Dendritic cell treated with granulocyte-macrophage colony-stimulating factor and Interleukin-4, amounts not matched to agents 40 ng/mL and 50 ng/mL, for 4 days (primary cell): ENCODE measurements at regions not wholly inside any gene's neighbourhood (a gene's known extent, or its start where the extent isn't known, plus 50 kb on each side); places are given as distances from the start of the nearest gene placed in this dataset.

ENCODE experiments used
- H3K27ac Mint-ChIP-seq: one replicate; pipeline ENCODE4 v1.8.0; 2022; ENCODE audit warnings: mild to moderate bottlenecking, mixed read lengths
- H3K27me3 Mint-ChIP-seq: one replicate; pipeline ENCODE4 v1.8.0; 2022; ENCODE audit warnings: mild to moderate bottlenecking, mixed read lengths
- H3K36me3 Mint-ChIP-seq: one replicate; pipeline ENCODE4 v1.8.0; 2022; ENCODE audit warnings: low read depth, mixed read lengths
- H3K4me1 Mint-ChIP-seq: one replicate; pipeline ENCODE4 v1.8.0; 2022; ENCODE audit warnings: low read depth, mixed read lengths
- H3K4me3 Mint-ChIP-seq: one replicate; pipeline ENCODE4 v1.8.0; 2022; ENCODE audit warnings: mild to moderate bottlenecking, moderate library complexity, mixed read lengths
- H3K9me3 Mint-ChIP-seq: one replicate; pipeline ENCODE4 v1.8.0; 2022; ENCODE audit warnings: mixed read lengths
- intact Hi-C: fragments of 100-400 bp; cut with micrococcal nuclease; formaldehyde crosslinking; loops from one replicate; pipeline ENCODE4 v1.15.0; 2022

DNA sequence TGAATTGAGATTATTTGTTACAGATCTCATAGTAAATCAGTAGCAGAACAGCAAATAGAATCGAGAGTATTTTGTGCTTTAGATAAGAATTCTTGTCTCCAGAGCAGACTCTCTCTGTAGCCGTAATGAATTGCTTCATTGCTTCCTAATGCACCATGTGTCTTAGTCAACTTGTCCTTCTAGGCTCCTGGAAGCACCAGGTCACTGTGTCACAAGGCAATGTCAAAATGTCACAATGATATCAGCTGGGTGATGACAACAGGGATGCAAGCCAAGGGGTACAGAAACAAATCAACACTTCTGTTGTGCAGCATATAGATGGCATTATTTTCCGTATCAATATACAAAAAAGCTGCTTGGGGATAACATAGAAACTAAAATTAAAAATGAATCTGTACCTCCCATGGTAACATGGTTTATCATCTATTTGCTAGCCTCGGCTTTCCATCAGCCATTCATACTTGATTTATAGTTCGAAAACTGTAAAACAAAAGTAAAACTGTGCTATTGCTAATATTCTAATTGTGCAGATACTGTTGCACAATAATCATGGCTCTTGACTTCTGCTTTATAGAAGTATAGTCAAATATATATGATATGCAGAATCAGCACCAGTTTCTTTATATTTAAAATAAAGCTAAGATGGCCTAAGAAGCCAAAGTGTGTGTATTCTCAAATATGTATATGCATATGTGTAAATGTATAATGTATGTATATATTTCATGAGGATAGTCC, 435.9 kb upstream of the TLE4 start:
- no peaks in the 10 kb centered on the region for H3K4me1 Mint-ChIP-seq
- intact Hi-C loops: loop anchor here (10.0 kb wide), 2 partner anchors 119 to 429 kb away; no protein-coding TSS in a partner anchor
- H3K27ac Mint-ChIP-seq: no peak overlapping the region

DNA sequence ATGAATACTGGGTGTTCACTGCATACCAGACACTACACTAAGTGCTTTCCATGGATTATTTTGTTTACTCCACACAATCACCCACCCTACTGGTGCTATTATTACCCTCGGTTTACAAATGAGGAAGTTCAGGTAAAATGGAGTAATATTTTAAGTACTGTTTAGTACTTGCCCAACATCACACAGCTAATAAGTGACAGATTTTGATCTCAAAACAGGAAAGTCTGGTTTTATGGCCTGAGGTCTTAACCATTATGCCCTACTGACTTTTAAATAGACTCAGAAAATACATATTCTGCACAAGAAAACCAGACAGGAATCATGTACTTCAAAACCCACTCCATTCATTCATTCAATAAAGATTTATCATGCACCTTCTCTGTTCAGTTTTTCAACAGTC, 431.0 kb upstream of the TLE4 start:
- Mint-ChIP-seq H3K4me3 (no peak overlapping the region), H3K27ac (no peak overlapping the region), H3K9me3 (peaks cover 7% of the 10 kb centered on the region), H3K27me3 (no peaks in the 10 kb centered on the region), H3K36me3 (no peaks in the 10 kb centered on the region), H3K4me1 (peaks cover 5% of the 10 kb centered on the region)
- intact Hi-C loops: no loop called here

More for the DNA sequence above, 435.9 kb upstream of the TLE4 start:
- H3K27me3 Mint-ChIP-seq: no peaks in the 10 kb centered on the region
- H3K9me3 Mint-ChIP-seq: no peaks in the 10 kb centered on the region
- H3K36me3 Mint-ChIP-seq: no peaks in the 10 kb centered on the region
- no peak overlapping the region for H3K4me3 Mint-ChIP-seq

DNA sequence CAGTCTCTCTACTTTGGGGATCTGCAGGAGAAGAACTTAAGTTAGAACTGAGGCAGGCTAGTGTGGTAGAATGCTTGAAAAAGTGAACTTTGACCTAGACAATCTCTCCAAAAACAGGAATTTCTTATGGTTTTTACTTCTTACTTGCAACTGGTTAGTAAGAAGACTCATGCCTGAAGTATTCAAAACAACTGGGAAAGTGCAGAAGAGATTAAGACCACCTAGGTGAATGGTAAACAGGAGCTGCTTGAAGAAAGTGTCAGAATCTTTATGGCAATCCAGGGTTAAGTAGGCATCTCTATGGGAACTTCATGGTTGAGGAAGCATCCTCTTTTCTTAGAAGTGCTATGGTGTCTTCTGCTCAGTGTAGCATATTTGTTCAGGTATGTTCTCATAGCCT, 428.6 kb upstream of the TLE4 start:
- intact Hi-C loops: no loop called here
- Mint-ChIP-seq H3K9me3 (peaks cover 8% of the 10 kb centered on the region), H3K27ac (no peak overlapping the region), H3K4me3 (no peak overlapping the region), H3K36me3 (no peaks in the 10 kb centered on the region), H3K27me3 (no peaks in the 10 kb centered on the region), H3K4me1 (peaks cover 5% of the 10 kb centered on the region)

DNA sequence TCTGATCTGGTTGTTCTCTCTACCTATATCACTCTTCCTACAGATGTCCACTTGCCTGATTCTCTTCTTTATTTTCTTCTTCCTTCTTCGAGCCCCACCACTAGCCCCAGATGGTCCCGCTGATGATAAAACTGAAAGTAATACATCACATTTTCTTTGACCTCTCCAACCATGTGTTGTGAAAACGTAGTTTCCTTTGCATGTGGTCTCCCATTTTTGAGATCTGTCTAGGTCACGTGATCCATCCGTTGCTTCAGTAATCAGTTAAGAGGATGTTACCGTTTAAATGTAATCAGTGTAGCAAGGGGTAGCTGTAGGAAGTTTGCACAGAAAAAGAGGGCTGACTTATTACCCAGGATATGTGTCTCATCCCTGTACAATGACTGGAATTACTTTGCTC, 426.3 kb upstream of the TLE4 start:
- H3K27me3 Mint-ChIP-seq: no peaks in the 10 kb centered on the region
- intact Hi-C loops: no loop called here
- no peak overlapping the region for H3K27ac Mint-ChIP-seq
- H3K4me1 Mint-ChIP-seq: peaks cover 5% of the 10 kb centered on the region
- no peak overlapping the region for H3K4me3 Mint-ChIP-seq
- H3K36me3 Mint-ChIP-seq: no peaks in the 10 kb centered on the region
- H3K9me3 Mint-ChIP-seq: peaks cover 8% of the 10 kb centered on the region

DNA sequence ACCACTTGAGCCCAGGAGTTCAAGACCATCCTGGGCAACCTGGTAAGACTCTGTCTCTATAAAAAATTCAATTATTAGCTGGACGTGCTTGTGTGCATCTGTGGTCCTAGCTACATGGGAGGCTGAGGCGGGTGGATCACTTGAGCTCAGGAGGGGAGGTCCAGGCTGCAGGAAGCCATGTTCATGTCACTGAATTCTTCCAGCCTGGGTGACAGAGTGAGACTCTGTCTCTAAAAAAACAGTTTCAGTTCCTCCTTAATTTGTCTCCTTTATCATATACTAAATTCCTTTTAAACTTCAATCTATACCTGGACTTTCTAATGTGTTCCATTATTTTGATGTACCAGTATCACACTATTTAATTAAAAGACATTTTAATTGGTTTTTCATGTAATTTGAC, 422.2 kb upstream of the TLE4 start:
- H3K27me3 Mint-ChIP-seq: no peaks in the 10 kb centered on the region
- no peak overlapping the region for H3K27ac Mint-ChIP-seq
- no peaks in the 10 kb centered on the region for H3K36me3 Mint-ChIP-seq
- H3K4me1 Mint-ChIP-seq: peaks cover 5% of the 10 kb centered on the region
- intact Hi-C loops: no loop called here
- H3K9me3 Mint-ChIP-seq: peaks cover 8% of the 10 kb centered on the region
- H3K4me3 Mint-ChIP-seq: no peak overlapping the region

DNA sequence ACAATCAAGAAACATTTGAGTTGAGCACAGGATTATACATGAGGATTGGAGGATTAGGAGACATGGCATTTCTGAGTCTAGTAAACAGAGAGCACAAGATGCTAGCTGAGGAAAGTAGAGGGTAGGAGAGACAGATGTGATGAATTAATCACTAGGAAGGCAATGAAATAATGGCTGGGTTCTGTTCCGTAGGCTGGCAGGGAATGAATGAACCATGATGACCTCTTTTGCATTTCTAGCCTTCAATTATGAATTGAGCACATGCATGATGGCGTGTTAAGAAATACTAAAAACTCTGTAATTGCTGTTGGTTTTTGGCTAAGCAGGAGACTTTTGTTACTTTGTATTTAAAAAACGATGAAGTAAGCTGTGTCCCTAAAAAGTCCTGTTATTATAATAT, 420.0 kb upstream of the TLE4 start:
- no peaks in the 10 kb centered on the region for H3K27me3 Mint-ChIP-seq
- H3K27ac Mint-ChIP-seq: no peak overlapping the region
- H3K4me1 Mint-ChIP-seq: no peaks in the 10 kb centered on the region
- H3K9me3 Mint-ChIP-seq: no peaks in the 10 kb centered on the region
- no peak overlapping the region for H3K4me3 Mint-ChIP-seq
- H3K36me3 Mint-ChIP-seq: no peaks in the 10 kb centered on the region
- intact Hi-C loops: no loop called here

DNA sequence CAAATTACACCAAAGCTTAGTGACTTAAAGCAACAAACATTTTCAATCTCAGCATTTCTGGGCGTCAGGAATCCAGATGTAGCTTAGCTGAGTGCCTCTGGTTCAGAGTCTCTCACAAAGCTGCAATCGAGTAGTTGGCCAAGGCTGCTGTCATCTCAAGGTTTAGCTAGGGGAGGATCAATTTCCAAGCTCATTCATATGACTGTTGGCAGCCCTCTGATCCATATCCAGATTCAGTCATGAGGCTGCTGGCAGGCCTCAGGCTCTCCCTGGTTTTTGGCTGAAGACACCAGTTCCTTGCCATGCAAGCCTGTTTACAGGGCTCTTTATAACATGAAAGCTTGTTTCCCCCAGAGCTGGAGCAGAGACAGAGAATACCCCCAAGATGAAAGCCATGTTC, 419.5 kb upstream of the TLE4 start:
- intact Hi-C loops: no loop called here
- H3K36me3 Mint-ChIP-seq: no peaks in the 10 kb centered on the region
- H3K4me1 Mint-ChIP-seq: no peaks in the 10 kb centered on the region
- no peak overlapping the region for H3K27ac Mint-ChIP-seq
- no peaks in the 10 kb centered on the region for H3K27me3 Mint-ChIP-seq
- H3K9me3 Mint-ChIP-seq: no peaks in the 10 kb centered on the region
- no peak overlapping the region for H3K4me3 Mint-ChIP-seq

DNA sequence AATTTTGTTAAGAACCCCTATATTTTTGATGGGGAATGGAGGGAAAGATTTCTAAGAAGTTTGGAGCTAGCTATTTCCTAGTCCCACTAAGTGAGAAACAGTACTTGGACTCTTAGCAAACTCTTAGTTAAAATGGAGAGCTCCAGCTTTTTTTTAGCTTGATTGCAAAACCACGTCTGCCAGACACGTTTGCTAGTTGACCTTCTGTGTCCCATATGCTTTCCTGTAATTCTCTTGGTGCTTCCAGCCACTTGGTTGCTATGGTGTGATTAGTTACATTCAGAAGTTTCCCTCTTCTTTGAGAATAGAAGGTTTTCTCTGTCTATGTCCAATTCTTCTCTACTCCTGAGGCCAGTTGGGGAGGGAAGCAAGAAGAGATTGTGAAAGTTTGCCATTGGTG, 417.0 kb upstream of the TLE4 start:
- H3K4me3 Mint-ChIP-seq: no peak overlapping the region
- no peaks in the 10 kb centered on the region for H3K9me3 Mint-ChIP-seq
- H3K27me3 Mint-ChIP-seq: no peaks in the 10 kb centered on the region
- no peak overlapping the region for H3K27ac Mint-ChIP-seq
- no peaks in the 10 kb centered on the region for H3K36me3 Mint-ChIP-seq
- intact Hi-C loops: no loop called here
- no peaks in the 10 kb centered on the region for H3K4me1 Mint-ChIP-seq

DNA sequence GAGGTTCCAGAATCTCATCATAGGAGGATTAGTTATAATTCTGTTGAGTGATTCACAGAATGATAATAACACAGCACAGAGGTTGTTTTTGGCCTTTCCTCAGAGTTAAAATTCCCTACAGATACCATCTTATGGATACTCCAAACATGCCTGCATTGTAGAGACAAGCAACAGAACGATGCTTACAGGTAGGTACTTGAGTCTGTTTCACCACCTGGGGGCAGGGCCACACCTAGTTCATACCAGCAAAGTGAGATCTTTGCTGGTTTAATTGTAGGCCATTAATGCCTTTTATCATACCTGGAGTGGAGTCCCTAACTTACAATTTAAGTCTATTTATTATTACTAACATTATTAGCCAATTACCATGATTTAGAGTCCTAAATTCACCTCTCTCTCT, 416.5 kb upstream of the TLE4 start:
- Mint-ChIP-seq H3K4me3 (no peak overlapping the region), H3K27me3 (no peaks in the 10 kb centered on the region), H3K9me3 (no peaks in the 10 kb centered on the region), H3K4me1 (no peaks in the 10 kb centered on the region), H3K36me3 (no peaks in the 10 kb centered on the region), H3K27ac (no peak overlapping the region)
- intact Hi-C loops: no loop called here

DNA sequence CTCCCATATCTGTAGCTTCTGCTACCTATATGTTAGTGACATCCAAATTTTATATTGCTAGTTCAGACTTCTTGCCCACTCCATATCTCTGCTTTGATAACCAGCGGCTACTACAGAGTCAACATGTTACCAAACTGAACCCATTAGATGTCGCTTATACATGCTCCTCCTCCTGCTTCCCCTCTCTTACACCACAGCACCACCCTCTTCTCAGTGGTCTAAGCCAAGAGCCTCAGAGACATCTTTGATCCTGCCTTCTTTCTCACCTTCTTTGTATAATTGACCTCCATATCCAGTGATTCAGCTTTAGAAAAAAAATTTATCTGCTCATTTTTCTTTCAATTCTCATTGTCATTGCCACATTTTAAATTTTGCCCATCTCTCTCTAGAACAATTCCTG, 408.2 kb upstream of the TLE4 start:
- H3K27me3 Mint-ChIP-seq: no peaks in the 10 kb centered on the region

DNA sequence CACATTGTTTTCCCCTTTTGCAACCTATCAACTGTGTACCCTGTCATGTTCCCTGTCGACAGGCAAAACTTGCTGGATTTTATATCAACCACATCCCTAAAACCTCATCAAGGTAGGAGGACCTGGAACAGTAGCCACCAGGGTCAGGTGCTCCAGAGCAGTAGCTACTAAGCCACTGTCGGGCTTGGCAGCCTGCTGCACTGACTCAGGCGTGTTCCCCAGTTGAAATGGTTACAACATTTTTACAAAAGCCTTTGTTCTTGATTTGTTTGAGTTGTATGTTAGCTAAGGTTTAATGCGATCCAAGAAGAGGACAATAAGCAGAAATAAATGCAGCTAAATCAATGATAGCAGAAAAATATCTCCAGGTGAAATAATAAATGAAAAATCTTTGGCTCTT, 407.4 kb upstream of the TLE4 start:
- Mint-ChIP-seq H3K4me1 (no peaks in the 10 kb centered on the region), H3K9me3 (no peaks in the 10 kb centered on the region), H3K4me3 (no peak overlapping the region), H3K36me3 (no peaks in the 10 kb centered on the region), H3K27me3 (no peaks in the 10 kb centered on the region), H3K27ac (no peak overlapping the region)
- intact Hi-C loops: no loop called here

More for the DNA sequence above, 408.2 kb upstream of the TLE4 start:
- Mint-ChIP-seq H3K4me3 (no peak overlapping the region), H3K27ac (no peak overlapping the region), H3K9me3 (no peaks in the 10 kb centered on the region), H3K4me1 (no peaks in the 10 kb centered on the region), H3K36me3 (no peaks in the 10 kb centered on the region)
- intact Hi-C loops: no loop called here

DNA sequence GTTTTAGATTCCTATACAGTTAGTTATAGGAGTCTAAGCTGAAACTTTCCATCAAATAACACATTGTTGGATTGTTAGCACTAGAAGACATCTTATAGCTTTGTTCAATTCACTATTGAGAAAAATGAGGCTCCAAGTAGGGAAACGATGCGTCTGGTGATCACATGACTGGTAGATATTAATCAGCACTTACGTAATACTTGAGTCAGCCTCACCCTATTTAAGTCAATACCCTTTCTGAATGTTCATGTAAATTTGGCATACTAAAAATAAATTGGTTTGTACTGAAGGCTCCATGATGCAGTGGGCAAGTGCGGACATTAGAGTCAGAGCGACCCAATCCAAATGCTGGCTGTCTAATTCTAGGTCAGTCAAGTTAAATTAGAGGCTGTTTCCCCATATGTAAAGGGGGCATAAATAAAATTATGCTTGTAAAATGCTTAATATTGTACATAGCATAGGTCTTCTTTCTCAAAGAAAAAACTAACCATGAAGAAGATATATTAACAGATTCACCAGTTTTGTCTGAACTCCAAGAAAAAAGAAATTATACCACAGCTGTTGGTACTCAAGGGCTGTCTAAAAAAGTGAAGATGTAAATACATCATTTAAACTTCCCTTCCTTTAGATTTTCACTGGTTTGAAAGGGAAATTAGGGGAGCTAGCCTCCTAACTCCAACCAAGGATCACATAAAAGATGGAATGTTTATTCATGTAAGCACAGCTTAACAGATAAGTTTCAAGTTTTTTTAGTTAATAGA, 406.6 kb upstream of the TLE4 start:
- intact Hi-C loops: no loop called here
- H3K27ac Mint-ChIP-seq: no peak overlapping the region
- H3K4me3 Mint-ChIP-seq: no peak overlapping the region
- no peaks in the 10 kb centered on the region for H3K27me3 Mint-ChIP-seq
- H3K9me3 Mint-ChIP-seq: peaks cover 5% of the 10 kb centered on the region
- no peaks in the 10 kb centered on the region for H3K36me3 Mint-ChIP-seq
- H3K4me1 Mint-ChIP-seq: no peaks in the 10 kb centered on the region

DNA sequence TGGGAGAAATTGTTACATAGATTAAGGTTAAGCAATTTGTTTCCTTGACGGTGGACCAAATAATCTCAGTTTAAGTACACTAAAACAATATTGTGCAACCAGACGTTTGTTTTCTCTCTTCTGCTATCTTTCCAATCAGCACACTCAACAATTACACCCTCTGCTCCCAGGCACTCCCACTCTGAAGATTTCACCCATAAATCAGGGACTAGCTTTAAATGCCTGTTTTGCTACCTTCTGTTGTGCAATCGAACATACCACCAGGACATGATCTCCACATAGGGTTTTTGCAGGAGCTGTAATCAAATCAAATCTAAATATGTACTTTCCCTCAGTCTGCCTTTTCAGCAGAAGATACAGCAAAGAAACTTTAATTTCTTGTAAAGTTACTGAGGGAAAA, 405.8 kb upstream of the TLE4 start:
- Mint-ChIP-seq H3K4me3 (no peak overlapping the region), H3K27ac (no peak overlapping the region), H3K4me1 (no peaks in the 10 kb centered on the region), H3K36me3 (no peaks in the 10 kb centered on the region), H3K27me3 (no peaks in the 10 kb centered on the region), H3K9me3 (peaks cover 13% of the 10 kb centered on the region)
- intact Hi-C loops: no loop called here

DNA sequence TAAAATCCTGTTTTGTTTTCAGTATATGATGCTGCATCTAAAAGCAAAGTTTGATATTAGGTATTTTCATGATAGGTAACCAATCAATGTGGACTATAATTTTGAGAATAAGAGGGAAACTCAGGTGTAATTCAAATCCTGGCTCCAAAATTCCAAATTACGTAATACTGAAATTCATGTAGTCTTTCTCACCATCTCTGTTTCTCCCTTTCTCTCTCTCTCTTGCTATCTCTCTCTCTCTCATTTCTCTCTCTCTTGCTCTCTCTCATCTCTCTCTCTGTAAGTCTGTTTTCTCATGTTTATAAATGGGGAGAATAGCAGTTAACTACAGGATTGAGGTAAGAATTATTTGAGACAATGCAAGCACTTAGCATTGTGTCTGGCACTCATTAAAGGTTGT, 401.1 kb upstream of the TLE4 start:
- H3K27me3 Mint-ChIP-seq: no peaks in the 10 kb centered on the region
- no peaks in the 10 kb centered on the region for H3K36me3 Mint-ChIP-seq
- no peak overlapping the region for H3K4me3 Mint-ChIP-seq
- H3K4me1 Mint-ChIP-seq: no peaks in the 10 kb centered on the region
- peaks cover 15% of the 10 kb centered on the region for H3K9me3 Mint-ChIP-seq
- no peak overlapping the region for H3K27ac Mint-ChIP-seq
- intact Hi-C loops: no loop called here

DNA sequence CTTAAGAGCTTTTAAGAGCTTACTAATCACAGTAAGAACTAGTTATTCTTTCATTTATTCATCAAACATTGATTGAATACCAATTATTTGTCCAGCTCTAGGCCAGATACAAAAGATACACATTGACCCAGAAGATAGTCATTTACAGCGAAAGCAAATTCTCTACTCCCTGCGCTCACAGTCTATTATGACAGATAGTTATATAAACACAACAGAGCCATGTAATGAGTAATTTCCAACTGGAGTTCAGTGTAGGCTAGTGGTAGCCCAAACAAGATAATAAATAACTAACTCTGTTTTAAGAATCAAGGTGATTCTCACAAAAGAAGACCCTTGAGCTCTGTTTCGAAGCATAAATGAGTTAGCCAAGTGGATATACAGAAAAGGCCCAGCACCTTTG, 397.8 kb upstream of the TLE4 start:
- Mint-ChIP-seq H3K27me3 (no peaks in the 10 kb centered on the region), H3K9me3 (peaks cover 15% of the 10 kb centered on the region), H3K27ac (no peak overlapping the region), H3K4me3 (no peak overlapping the region), H3K4me1 (no peaks in the 10 kb centered on the region), H3K36me3 (no peaks in the 10 kb centered on the region)
- intact Hi-C loops: no loop called here
